ENCODE measurements at regions not wholly inside any gene's neighbourhood (a gene's known extent, or its start where the extent isn't known, plus 50 kb on each side); places are given as distances from the start of the nearest gene placed in this dataset.
A peak's percentile ranks its signal among the peaks of the same experiment; 100 is the strongest.

GRCh38 chr6:113482771-113483170, 374.4 kb upstream of the MARCKS start:
- H3K9me3 Mint-ChIP-seq: no peaks in the 10 kb centered on the region
- H3K36me3 Mint-ChIP-seq (ENCODE audit: low read depth): no peaks in the 10 kb centered on the region
- no peaks in the 10 kb centered on the region; the same call in 1 of the 2 replicates for H3K27me3 Mint-ChIP-seq (ENCODE audit: insufficient read depth)
- peaks cover 10% of the 10 kb centered on the region; the same call in 1 of the 2 replicates for H3K4me1 Mint-ChIP-seq (ENCODE audit: low read depth)
- no peak for TF ChIP-seq CTCF (IDR thresholded peaks at IDR 0.05)
- H3K27ac Mint-ChIP-seq: no peak overlapping the region
- no peak overlapping the region for H3K4me3 Mint-ChIP-seq
- no peak for DNase-seq

- Mint-ChIP-seq H3K4me1 (ENCODE audit: low read depth) (peaks cover 25% of the 10 kb centered on the region; the same call in 1 of the 2 replicates), H3K27ac (no peak overlapping the region), H3K27me3 (ENCODE audit: insufficient read depth) (no peaks in the 10 kb centered on the region; the same call in 1 of the 2 replicates), H3K4me3 (no peak overlapping the region), H3K9me3 (no peaks in the 10 kb centered on the region), H3K36me3 (ENCODE audit: low read depth) (no peaks in the 10 kb centered on the region)
- TF ChIP-seq CTCF (IDR thresholded peaks at IDR 0.05): no peak
- DNase-seq: no peak
These were observed 370.9 kb upstream of the MARCKS start for GRCh38 chr6:113486199-113486598.

- TF ChIP-seq CTCF (IDR thresholded peaks at IDR 0.05): no peak
- DNase-seq: no peak
- no peak overlapping the region for H3K4me3 Mint-ChIP-seq
- no peaks in the 10 kb centered on the region for H3K9me3 Mint-ChIP-seq
- peaks cover 25% of the 10 kb centered on the region; the same call in 1 of the 2 replicates for H3K4me1 Mint-ChIP-seq (ENCODE audit: low read depth)
- H3K27me3 Mint-ChIP-seq (ENCODE audit: insufficient read depth): no peaks in the 10 kb centered on the region; the same call in 1 of the 2 replicates
- no peaks in the 10 kb centered on the region for H3K36me3 Mint-ChIP-seq (ENCODE audit: low read depth)
- H3K27ac Mint-ChIP-seq: no peak overlapping the region
These were observed 369.6 kb upstream of the MARCKS start for GRCh38 chr6:113487489-113488058.

GRCh38 chr6:113488061-113488460, 369.1 kb upstream of the MARCKS start:
- peak; percentile 39; the same call in 1 of the 2 replicates for TF ChIP-seq CTCF (IDR thresholded peaks at IDR 0.05)
- no peak overlapping the region for H3K4me3 Mint-ChIP-seq
- H3K27me3 Mint-ChIP-seq (ENCODE audit: insufficient read depth): no peaks in the 10 kb centered on the region
- H3K9me3 Mint-ChIP-seq: no peaks in the 10 kb centered on the region
- no peak overlapping the region for H3K27ac Mint-ChIP-seq
- no peaks in the 10 kb centered on the region for H3K36me3 Mint-ChIP-seq (ENCODE audit: low read depth)
- H3K4me1 Mint-ChIP-seq (ENCODE audit: low read depth): peaks cover 25% of the 10 kb centered on the region; the same call in 1 of the 2 replicates
- peak; percentile 17 for DNase-seq

GRCh38 chr6:113488812-113489685, 368.1 kb upstream of the MARCKS start:
- no peaks in the 10 kb centered on the region for H3K36me3 Mint-ChIP-seq (ENCODE audit: low read depth)
- TF ChIP-seq CTCF (IDR thresholded peaks at IDR 0.05): peak; percentile 59
- peaks cover 20% of the 10 kb centered on the region; the same call in 1 of the 2 replicates for H3K4me1 Mint-ChIP-seq (ENCODE audit: low read depth)
- no peak overlapping the region for H3K27ac Mint-ChIP-seq
- no peak overlapping the region for H3K4me3 Mint-ChIP-seq
- DNase-seq: no peak
- H3K27me3 Mint-ChIP-seq (ENCODE audit: insufficient read depth): no peaks in the 10 kb centered on the region
- no peaks in the 10 kb centered on the region for H3K9me3 Mint-ChIP-seq

Measured in HFFc6 (cell line).